BLaER1 (cell line): ENCODE measurements at regions not wholly inside any gene's neighbourhood (a gene's known extent, or its start where the extent isn't known, plus 50 kb on each side); places are given as distances from the start of the nearest gene placed in this dataset.

Source experiments
- H3K27ac ChIP-seq: shearing (Covaris generic); formaldehyde crosslinking; 2 replicates; pipeline ENCODE4 v1.8.1; 2022
- H3K27me3 ChIP-seq: shearing (Covaris generic); formaldehyde crosslinking; 2 replicates; pipeline ENCODE4 v1.8.1; 2022
- H3K36me3 ChIP-seq: shearing (Covaris generic); formaldehyde crosslinking; 2 replicates; pipeline ENCODE4 v1.8.1; 2022
- H3K4me1 ChIP-seq: shearing (Covaris generic); formaldehyde crosslinking; 2 replicates; pipeline ENCODE4 v1.8.1; 2022
- H3K4me2 ChIP-seq: shearing (Covaris generic); formaldehyde crosslinking; 2 replicates; pipeline ENCODE4 v1.8.1; 2022
- H3K4me3 ChIP-seq: shearing (Covaris generic); formaldehyde crosslinking; 2 replicates; pipeline ENCODE4 v1.8.1; 2022
- H3K9ac ChIP-seq: shearing (Covaris generic); formaldehyde crosslinking; 2 replicates; pipeline ENCODE4 v1.8.1; 2022
- H3K9me3 ChIP-seq: shearing (Covaris generic); formaldehyde crosslinking; 2 replicates; pipeline ENCODE4 v1.8.1; 2022
- H4K20me1 ChIP-seq: shearing (Covaris generic); formaldehyde crosslinking; 2 replicates; pipeline ENCODE4 v1.8.1; 2022
- Cebpa-rat ChIP-seq: shearing (Covaris generic); IDR thresholded peaks from 2 replicates; pipeline ENCODE4 v1.8.1; 2022

- Histone ChIP-seq H3K4me1 (no peaks in the 10 kb centered on the region), H3K36me3 (no peaks in the 10 kb centered on the region), H3K4me3 (no peak overlapping the region), H3K9ac (no peak overlapping the region), H4K20me1 (no peaks in the 10 kb centered on the region), H3K9me3 (peaks cover 8% of the 10 kb centered on the region; the same call in 1 of the 2 replicates), H3K27me3 (no peaks in the 10 kb centered on the region), H3K27ac (no peak overlapping the region), H3K4me2 (no peak overlapping the region)
- no peak for TF ChIP-seq Cebpa-rat
These were observed 419.2 kb downstream of the FGF9 start for GRCh38 chr13:22090106-22090505.

GRCh38 chr13:22091222-22091970 is 420.5 kb downstream of the FGF9 start:
- Histone ChIP-seq H3K27me3 (no peaks in the 10 kb centered on the region), H4K20me1 (no peaks in the 10 kb centered on the region), H3K36me3 (no peaks in the 10 kb centered on the region), H3K9ac (no peak overlapping the region), H3K9me3 (peaks cover 8% of the 10 kb centered on the region; the same call in 1 of the 2 replicates), H3K4me1 (no peaks in the 10 kb centered on the region), H3K27ac (no peak overlapping the region), H3K4me2 (no peak overlapping the region), H3K4me3 (no peak overlapping the region)
- TF ChIP-seq Cebpa-rat, result no peak

- Histone ChIP-seq H3K4me2 (no peak overlapping the region), H3K27ac (no peak overlapping the region), H4K20me1 (no peaks in the 10 kb centered on the region)
These were observed 421.1 kb downstream of the FGF9 start for GRCh38 chr13:22091971-22092300.

GRCh38 chr13:22092791-22093560 is 422.1 kb downstream of the FGF9 start:
- Histone ChIP-seq H3K4me2 (no peak overlapping the region), H3K36me3 (no peaks in the 10 kb centered on the region), H4K20me1 (no peaks in the 10 kb centered on the region), H3K9ac (no peak overlapping the region), H3K4me3 (no peak overlapping the region), H3K27ac (no peak overlapping the region), H3K27me3 (no peaks in the 10 kb centered on the region), H3K9me3 (peaks cover 8% of the 10 kb centered on the region; the same call in 1 of the 2 replicates), H3K4me1 (no peaks in the 10 kb centered on the region)
- TF ChIP-seq Cebpa-rat, result no peak

More at GRCh38 chr13:22091971-22092300, 421.1 kb downstream of the FGF9 start:
- no peak overlapping the region for H3K4me3 ChIP-seq
- no peaks in the 10 kb centered on the region for H3K27me3 ChIP-seq
- no peaks in the 10 kb centered on the region for H3K36me3 ChIP-seq
- H3K9ac ChIP-seq, result no peak overlapping the region
- H3K4me1 ChIP-seq, result no peaks in the 10 kb centered on the region
- no peak for TF ChIP-seq Cebpa-rat
- H3K9me3 ChIP-seq, result peaks cover 8% of the 10 kb centered on the region; the same call in 1 of the 2 replicates

- no peak for TF ChIP-seq Cebpa-rat
- Histone ChIP-seq H3K27ac (no peak overlapping the region), H3K9ac (no peak overlapping the region), H3K4me1 (no peaks in the 10 kb centered on the region), H3K4me2 (no peak overlapping the region), H3K36me3 (no peaks in the 10 kb centered on the region), H4K20me1 (no peaks in the 10 kb centered on the region), H3K4me3 (no peak overlapping the region), H3K27me3 (no peaks in the 10 kb centered on the region), H3K9me3 (peaks cover 7% of the 10 kb centered on the region; the same call in 1 of the 2 replicates)
These were observed 424.9 kb downstream of the FGF9 start for GRCh38 chr13:22095794-22096193.

GRCh38 chr13:22099585-22099984 is 428.7 kb downstream of the FGF9 start:
- Histone ChIP-seq H4K20me1 (no peaks in the 10 kb centered on the region), H3K27ac (no peak overlapping the region), H3K4me2 (no peak overlapping the region), H3K4me1 (no peaks in the 10 kb centered on the region), H3K4me3 (no peak overlapping the region), H3K36me3 (no peaks in the 10 kb centered on the region), H3K9me3 (peaks cover 11% of the 10 kb centered on the region; the same call in 1 of the 2 replicates), H3K27me3 (no peaks in the 10 kb centered on the region), H3K9ac (no peak overlapping the region)
- TF ChIP-seq Cebpa-rat, result no peak

GRCh38 chr13:22102271-22102670 is 431.4 kb downstream of the FGF9 start:
- no peaks in the 10 kb centered on the region for H3K27me3 ChIP-seq
- no peaks in the 10 kb centered on the region for H3K4me1 ChIP-seq
- TF ChIP-seq Cebpa-rat, result no peak
- peaks cover 11% of the 10 kb centered on the region; the same call in 1 of the 2 replicates for H3K9me3 ChIP-seq
- no peak overlapping the region for H3K9ac ChIP-seq
- H3K27ac ChIP-seq, result no peak overlapping the region
- H3K4me3 ChIP-seq, result no peak overlapping the region
- H4K20me1 ChIP-seq, result no peaks in the 10 kb centered on the region
- no peak overlapping the region for H3K4me2 ChIP-seq
- no peaks in the 10 kb centered on the region for H3K36me3 ChIP-seq

GRCh38 chr13:22103046-22104027 is 432.5 kb downstream of the FGF9 start:
- TF ChIP-seq Cebpa-rat, result no peak
- Histone ChIP-seq H3K27ac (no peak overlapping the region), H3K4me3 (no peak overlapping the region), H3K9ac (no peak overlapping the region), H3K9me3 (peaks cover 11% of the 10 kb centered on the region; the same call in 1 of the 2 replicates), H3K4me1 (no peaks in the 10 kb centered on the region), H4K20me1 (no peaks in the 10 kb centered on the region), H3K4me2 (no peak overlapping the region), H3K27me3 (no peaks in the 10 kb centered on the region), H3K36me3 (no peaks in the 10 kb centered on the region)

- H3K4me3 ChIP-seq, result no peak overlapping the region
- H3K4me2 ChIP-seq, result no peak overlapping the region
- no peaks in the 10 kb centered on the region for H3K36me3 ChIP-seq
- H3K9ac ChIP-seq, result no peak overlapping the region
- H4K20me1 ChIP-seq, result no peaks in the 10 kb centered on the region
- H3K9me3 ChIP-seq, result peaks cover 10% of the 10 kb centered on the region
- peaks cover 4% of the 10 kb centered on the region; the same call in 1 of the 2 replicates for H3K4me1 ChIP-seq
- no peak overlapping the region for H3K27ac ChIP-seq
- H3K27me3 ChIP-seq, result no peaks in the 10 kb centered on the region
- TF ChIP-seq Cebpa-rat, result no peak
These were observed 435.2 kb downstream of the FGF9 start for GRCh38 chr13:22106058-22106457.
